Left renal cortex interstitium (tissue), 4 donors: ENCODE measurements at regions not wholly inside any gene's neighbourhood (a gene's known extent, or its start where the extent isn't known, plus 50 kb on each side); places are given as distances from the start of the nearest gene placed in this dataset.
"Not testable (repeated sequence)": the region's sequence is repeated elsewhere in the genome, so short reads cannot be mapped to it uniquely, and the experiment has no call there.

Source experiments
- DNase-seq, 4 donors: peaks; one replicate each; pipeline ENCODE4 v3.0.0-alpha.2; 2013; ENCODE audit warnings: low read depth in 4 of 4, low spot score in 2 of 4, missing footprints in 1 of 4

GRCh38 chr17:20895426-20895825 lies 147.4 kb downstream of the USP22 start:
- not testable (repeated sequence) for DNase-seq

GRCh38 chr17:20896153-20896649 lies 146.6 kb downstream of the USP22 start:
- no peak for DNase-seq

- DNase-seq, result not testable (repeated sequence)
These were observed 144.1 kb downstream of the USP22 start for GRCh38 chr17:20898726-20899125.

DNA sequence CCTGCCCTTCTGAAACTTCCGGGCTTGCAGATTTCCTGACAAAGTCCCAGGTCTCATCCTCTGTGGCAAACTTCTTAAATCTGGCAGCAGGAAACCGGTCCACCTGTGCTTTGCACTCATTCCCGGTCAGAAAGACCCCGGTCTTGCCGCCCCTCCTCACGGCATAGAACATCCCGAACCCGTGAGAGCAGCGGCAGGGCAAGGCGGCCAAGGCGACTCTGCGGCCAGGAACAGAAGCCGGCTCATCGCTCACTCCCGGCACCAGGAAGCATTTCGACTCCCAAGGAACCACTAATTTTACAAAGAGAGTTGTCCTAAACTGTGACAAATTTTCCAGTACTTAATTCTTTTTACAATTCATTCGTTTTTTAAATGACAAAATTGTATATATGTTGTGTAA lies 140.3 kb downstream of the USP22 start:
- not testable (repeated sequence) for DNase-seq

- not testable (repeated sequence) for DNase-seq
These were observed 139.3 kb downstream of the USP22 start for GRCh38 chr17:20903549-20903948.

DNA sequence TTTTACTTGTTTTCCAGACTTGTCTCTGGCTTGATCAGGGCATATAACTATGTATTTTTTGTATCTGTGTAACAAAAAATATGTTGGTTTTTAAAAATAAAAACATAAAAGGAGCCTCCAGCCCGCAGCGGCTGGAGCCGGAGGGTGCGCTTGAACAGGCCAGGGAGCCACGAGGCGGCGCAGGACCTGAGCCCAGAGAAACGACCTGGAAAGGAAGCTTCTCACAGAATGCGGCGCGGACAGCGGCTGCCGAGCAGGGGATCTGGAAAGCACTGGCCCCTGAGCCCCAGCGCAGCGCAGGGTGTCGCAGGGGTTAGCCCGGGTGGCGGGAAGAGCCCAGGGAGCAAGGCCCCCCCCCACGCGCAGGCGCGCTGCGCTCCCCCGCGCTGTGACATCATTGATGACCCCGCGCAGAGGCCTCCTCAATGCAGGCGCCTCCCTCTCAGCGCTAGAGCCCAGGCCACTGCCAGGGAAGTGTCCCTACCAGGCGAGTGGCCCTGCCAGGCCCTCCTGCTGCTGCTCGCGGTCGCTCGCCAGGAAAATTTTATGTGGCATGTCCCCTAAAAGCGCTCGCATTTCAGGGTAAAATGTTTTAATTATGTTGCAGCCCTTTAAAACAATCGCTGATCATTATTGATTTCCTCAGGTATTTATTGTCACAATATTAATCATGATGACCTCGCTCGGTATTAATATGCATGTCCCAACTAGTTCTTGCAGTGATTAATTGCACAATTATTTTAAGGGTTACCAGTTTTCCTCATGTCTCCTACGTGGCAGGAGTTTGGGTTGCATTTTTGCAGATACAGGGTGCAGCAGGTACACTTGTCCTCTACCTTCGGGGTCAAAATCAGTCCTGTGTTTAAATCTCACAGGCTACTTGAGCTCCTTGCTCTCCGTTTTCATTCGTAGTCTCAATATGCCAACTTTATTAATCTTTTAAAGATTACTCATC lies 134.2 kb downstream of the USP22 start:
- DNase-seq, result peak; percentile 67 to 73 (median 68)

DNA sequence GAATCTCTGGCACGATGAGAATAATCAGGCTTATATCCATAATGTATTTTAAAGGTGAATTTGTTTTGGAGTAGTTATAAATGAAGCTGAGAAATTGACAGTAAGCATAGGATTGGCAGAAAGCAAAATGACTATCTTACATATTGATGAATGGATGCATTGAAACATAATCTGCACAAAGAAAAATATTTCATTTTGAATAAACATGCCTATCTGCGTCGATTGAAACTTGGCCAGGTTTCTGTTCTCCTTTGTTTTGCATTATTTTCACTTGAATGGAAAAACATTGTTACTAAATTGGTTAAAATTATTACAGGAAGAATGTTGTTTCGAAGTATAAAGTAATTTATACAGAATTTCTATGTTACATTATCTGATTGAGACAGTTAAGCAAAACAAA lies 128.2 kb downstream of the USP22 start:
- no peak for DNase-seq

- DNase-seq, result no peak
These were observed 126.4 kb downstream of the USP22 start for GRCh38 chr17:20916383-20916782.

DNA sequence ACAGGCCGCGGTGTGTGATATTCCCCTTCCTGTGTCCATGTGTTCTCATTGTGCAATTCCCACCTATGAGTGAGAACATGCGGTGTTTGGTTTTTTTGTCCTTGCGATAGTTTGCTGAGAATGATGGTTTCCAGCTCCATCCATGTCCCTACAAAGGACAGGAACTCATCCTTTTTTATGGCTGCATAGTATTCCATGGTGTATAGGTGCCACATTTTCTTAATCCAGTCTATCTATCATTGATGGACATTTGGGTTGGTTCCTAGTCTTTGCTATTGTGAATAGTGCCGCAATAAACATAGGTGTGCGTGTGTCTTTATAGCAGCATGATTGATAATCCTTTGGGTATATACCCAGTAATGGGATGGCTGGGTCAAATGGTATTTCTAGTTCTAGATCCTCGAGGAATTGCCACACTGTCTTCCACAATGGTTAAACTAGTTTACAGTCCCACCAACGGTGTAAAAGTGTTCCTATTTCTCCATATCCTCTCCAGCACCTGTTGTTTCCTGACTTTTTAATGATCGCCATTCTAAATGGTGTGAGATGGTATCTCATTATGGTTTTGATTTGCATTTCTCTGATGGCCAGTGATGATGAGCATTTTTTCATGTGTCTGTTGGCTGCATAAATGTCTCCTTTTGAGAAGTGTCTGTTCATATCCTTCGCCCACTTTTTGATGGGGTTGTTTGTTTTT lies 125.1 kb downstream of the USP22 start:
- DNase-seq, result not testable (repeated sequence)

- no peak for DNase-seq
These were observed 122.6 kb downstream of the USP22 start for GRCh38 chr17:20920095-20920814.

DNA sequence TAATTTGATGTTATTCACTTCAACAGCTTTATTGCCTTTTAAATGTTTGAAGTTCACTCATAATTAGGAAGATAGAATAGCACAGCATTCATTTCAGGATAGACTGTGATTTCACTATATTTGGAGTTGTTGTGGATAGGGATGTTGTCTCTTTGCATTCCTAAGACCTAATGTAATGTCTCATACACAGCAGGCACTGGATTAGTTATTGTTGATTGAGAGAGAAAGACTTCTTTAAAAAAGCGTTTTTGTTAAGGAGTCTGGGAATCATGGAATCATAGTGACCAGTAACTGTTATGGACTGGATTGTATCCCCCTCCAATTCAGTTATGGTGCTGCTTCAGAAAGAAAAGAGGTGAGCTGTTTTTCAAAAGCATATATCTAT lies 122.0 kb downstream of the USP22 start:
- no peak for DNase-seq

DNA sequence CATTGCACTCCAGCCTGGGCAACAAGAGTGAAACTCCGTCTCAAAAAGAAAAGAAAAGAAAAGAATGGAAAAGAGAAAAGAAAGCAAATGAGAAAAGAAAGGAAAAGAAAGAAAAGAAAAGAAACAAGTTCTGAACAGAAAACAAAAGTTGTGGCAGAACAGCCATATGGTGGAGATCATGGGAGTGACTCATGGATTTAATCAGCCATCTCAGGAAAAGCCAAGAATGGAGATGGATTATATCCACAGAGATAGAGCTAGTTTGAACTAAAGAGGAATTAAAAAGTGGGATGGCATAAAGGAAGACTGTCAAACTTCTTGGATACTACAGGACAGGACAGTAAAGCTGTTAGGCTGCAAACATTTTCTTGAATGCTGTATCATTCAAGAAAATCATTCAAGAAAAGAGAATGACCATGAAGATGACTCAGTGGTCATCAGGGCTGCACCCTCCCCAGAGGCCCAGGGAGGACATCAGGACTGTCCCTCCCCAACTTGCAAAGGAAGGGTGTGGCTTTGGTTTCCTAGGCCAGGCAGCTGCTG lies 120.6 kb downstream of the USP22 start:
- DNase-seq, result no peak

DNA sequence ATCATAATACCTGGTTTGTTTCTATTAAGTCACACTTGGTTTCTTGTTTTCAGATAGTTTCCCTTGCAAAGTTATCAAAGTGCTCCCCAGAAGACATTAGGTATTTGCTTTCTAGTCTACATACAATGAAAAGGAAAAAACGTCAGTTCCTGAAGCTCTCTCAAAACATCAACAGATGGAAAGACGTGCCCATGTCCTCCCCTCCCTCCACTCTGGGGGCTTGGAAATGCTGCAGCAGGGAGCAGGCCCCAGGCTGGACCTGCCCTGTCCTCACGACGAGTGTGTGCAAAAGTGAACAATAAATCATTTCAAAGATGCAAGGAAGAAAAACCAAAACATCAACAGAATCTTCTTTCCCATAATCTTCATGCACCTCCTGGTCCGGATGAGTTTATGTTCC lies 118.5 kb downstream of the USP22 start:
- no peak for DNase-seq

GRCh38 chr17:20925091-20925490 lies 117.7 kb downstream of the USP22 start:
- DNase-seq, result no peak

DNA sequence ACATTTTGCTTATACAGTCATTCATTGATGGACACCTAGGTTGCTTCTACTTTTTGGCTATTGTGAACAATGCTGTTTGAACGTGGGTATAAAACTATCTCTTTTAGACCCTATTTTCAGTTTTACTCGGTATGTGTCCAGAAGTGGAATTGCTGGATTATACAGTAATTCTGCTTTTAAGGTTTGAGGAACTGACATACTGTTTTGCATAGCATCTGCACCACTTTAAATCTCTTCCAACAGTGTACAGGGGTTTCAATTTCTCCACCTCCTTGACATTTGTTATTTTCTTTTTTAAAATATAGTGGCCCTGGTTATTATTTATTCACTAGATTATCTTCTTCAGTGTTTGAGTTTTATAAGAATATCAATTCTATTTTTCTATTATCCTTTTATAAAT lies 116.9 kb downstream of the USP22 start:
- DNase-seq, result no peak

DNA sequence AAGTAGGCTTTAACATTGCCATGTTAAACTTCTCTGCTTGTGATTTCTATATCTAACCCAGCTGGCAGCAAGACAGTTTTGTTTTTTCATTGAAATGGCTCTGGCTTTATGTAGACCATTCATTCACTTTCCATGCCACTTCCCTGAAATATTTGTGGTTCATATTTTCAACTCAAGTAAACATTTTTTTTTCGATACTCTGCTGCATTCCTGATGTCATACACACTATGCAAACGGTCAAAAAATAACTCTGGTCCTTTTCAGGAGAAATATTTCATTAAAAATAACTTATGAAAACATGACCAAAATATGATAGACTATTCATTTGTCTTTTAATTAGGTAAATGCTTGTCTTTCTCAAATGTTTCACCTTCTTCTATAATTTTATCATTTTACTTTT lies 116.3 kb downstream of the USP22 start:
- DNase-seq, result no peak

DNA sequence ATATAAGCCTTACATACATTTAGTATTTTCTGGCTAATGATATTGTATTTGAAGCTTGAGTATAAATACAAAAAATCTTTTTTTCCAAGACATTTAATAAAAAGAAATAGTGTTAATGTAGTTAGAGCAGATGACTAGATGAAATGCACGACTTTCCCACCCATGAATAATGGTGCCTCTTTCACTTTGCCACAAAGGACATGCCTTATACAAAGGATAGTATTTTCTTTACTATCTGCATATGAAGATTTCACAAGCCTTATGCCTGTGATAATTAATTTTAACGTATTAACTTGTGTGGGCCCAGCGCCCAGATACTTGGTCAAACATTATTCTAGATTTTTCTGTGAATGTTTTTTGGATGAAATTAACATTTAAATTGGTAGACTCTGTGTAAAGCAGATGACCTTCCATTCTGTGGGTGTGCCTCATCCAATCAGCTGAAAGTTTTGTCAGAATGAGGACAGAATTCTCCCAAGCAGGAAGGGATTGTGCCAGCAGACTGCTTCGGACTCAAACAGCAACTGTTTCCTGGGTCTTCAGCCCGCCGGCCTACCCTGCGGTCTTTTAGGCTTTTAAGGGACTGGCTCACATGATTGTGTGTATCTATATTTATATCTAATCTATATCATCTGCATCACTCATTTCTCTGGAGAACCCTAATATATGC lies 115.4 kb downstream of the USP22 start:
- no peak for DNase-seq

DNA sequence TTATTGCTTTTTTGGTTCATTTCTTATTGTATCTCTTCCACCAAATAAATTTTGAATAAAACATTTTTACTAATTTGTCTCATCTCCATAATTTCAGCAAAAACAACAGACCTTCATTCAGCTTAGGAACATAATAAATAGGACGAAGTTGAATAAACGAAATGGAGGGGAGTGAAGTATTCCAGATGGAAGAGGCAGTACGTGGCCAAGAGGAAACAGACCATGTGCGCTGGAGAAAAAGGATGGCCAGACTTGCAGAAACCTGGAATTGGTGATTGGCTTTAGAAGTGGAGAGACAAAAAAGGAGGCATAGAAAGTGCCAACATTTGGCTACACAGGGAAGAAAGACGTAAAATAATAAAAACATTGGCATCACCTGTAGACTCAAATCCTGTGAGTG lies 113.5 kb downstream of the USP22 start:
- DNase-seq, result no peak

DNA sequence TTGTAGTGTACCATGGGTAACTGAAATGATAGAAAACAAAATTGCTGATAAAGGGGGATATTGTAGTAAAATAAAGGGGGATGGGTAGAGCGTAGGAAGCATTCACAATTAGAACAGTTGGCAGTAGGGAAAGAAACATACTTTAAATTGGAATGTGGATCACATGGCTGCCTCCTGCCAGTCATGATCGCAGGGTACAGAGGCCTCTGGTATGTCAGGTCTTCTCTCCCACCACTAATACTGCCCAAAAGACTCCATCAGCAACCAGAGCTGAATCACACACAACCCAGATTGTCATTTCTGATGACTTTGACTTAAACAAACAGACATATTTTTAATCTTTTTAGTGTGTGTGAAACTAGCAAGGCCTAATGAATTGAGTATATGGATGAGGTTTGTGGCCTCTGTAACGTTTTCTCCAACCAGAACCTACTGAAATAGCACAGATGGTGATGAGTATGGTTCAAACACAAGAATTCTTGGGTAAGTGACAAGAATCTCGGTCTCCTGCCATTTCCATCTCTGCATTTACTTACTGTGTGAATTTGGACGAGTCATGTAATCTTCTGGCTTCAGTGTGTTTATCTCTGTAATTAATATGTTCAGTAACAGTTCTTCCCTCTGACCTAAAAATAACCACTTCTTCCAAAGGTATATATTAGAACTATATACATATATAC lies 112.6 kb downstream of the USP22 start:
- DNase-seq, result no peak

DNA sequence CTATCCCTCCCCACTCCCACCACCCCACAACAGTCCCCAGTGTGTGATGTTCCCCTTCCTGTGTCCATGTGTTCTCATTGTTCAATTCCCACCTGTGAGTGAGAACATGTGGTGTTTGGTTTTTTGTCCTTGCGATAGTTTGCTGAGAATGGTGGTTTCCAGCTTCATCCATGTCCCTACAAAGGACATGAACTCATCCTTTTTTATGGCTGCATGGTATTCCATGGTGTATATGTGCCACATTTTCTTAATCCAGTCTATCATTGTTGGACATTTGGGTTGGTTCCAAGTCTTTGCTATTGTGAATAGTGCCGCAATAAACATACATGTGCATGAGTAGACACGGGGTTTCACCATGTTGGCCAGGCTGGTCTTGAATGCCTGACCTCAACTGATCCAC lies 109.8 kb downstream of the USP22 start:
- DNase-seq, result not testable (repeated sequence)
